Suprapubic skin (tissue), 4 donors: ENCODE measurements at regions not wholly inside any gene's neighbourhood (a gene's known extent, or its start where the extent isn't known, plus 50 kb on each side); places are given as distances from the start of the nearest gene placed in this dataset.

ENCODE experiments used
- CTCF ChIP-seq, 2 donors: fragments of 200-600 bp in 1 of 2; fragments of 450-650 bp in 1 of 2; sonication (generic) in 1 of 2; IDR thresholded peaks; one replicate each; pipeline ENCODE4 v1.5.1; 2016 to 2019; ENCODE audit warnings: antibody characterized with exemption in 2 of 2, mild to moderate bottlenecking in 1 of 2, moderate library complexity in 1 of 2
- EP300 ChIP-seq: sonication (generic); formaldehyde crosslinking; IDR thresholded peaks from one replicate; pipeline ENCODE4 v1.6.1; 2017; ENCODE audit warnings: antibody characterized with exemption
- POLR2A ChIP-seq, 2 donors: fragments of 450-650 bp; IDR thresholded peaks; one replicate each; pipeline ENCODE4 v1.6.1; 2017; ENCODE audit warnings: antibody characterized with exemption in 2 of 2, mild to moderate bottlenecking in 2 of 2, moderate library complexity in 2 of 2
- POLR2AphosphoS5 ChIP-seq, 3 donors: sonication (generic); formaldehyde crosslinking; IDR thresholded peaks; one replicate each; pipeline ENCODE4 v1.6.1; 2017; ENCODE audit warnings: antibody characterized with exemption in 3 of 3

DNA sequence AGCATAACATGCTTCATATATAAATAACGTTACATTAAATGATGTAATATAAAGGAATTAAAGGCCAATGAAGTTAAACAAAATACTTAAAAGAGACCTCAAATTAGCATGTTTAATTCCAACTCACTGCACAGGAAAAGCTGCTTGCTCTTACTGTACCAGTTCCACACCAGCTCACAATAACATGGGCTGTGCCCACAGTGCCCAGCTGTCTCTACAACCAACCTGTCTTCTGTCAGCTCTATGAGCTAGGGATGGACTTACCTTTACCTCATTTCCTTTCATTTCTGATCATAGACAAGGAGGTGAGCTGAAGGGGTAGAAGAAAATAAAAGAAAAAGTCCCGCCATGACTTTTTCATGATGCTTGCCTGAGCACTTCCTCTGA, 64.8 kb downstream of the NKX2-1 start:
- TF ChIP-seq CTCF (IDR thresholded peaks at IDR 0.05) (no peak), EP300 (no peak), POLR2A (IDR thresholded peaks at IDR 0.05) (no peak), POLR2AphosphoS5 (IDR thresholded peaks at IDR 0.05) (no peak)
